Progenitor cell of endocrine pancreas (in vitro differentiated cells): ENCODE measurements at regions not wholly inside any gene's neighbourhood (a gene's known extent, or its start where the extent isn't known, plus 50 kb on each side); places are given as distances from the start of the nearest gene placed in this dataset.

Experiments
- DNase-seq: peaks from one replicate; pipeline ENCODE4 v3.0.0; 2021; ENCODE audit warnings: low spot score; ENCODE audit not compliant: unreplicated experiment
- H3K27ac Mint-ChIP-seq: 2 replicates; pipeline ENCODE4 v1.8.0; 2021; ENCODE audit warnings: mild to moderate bottlenecking, moderate library complexity, mixed read lengths
- H3K27me3 Mint-ChIP-seq: 2 replicates; pipeline ENCODE4 v1.8.0; 2021; ENCODE audit warnings: mixed read lengths
- H3K36me3 Mint-ChIP-seq: 2 replicates; pipeline ENCODE4 v1.8.0; 2022; ENCODE audit warnings: mixed read lengths; ENCODE audit not compliant: insufficient read depth
- H3K4me1 Mint-ChIP-seq: 2 replicates; pipeline ENCODE4 v1.8.0; 2021; ENCODE audit warnings: low read depth, mixed read lengths
- H3K4me3 Mint-ChIP-seq: 2 replicates; pipeline ENCODE4 v1.8.0; 2021; ENCODE audit warnings: low read depth, mild to moderate bottlenecking, moderate library complexity, mixed read lengths
- H3K9me3 Mint-ChIP-seq: 2 replicates; pipeline ENCODE4 v1.8.0; 2021; ENCODE audit warnings: low read depth, mixed read lengths
- TF ChIP-seq, protein P1 (sequence below): fragments of 200-600 bp; sonication (generic); IDR thresholded peaks from one replicate; pipeline ENCODE4 v1.5.0; 2021; ENCODE audit warnings: antibody characterized with exemption, mild to moderate bottlenecking; ENCODE audit not compliant: unreplicated experiment

GRCh38 chrX:91137883-91138282 lies 296.8 kb upstream of the PABPC5 start:
- no peaks in the 10 kb centered on the region for H3K36me3 Mint-ChIP-seq
- TF ChIP-seq, protein P1, sequence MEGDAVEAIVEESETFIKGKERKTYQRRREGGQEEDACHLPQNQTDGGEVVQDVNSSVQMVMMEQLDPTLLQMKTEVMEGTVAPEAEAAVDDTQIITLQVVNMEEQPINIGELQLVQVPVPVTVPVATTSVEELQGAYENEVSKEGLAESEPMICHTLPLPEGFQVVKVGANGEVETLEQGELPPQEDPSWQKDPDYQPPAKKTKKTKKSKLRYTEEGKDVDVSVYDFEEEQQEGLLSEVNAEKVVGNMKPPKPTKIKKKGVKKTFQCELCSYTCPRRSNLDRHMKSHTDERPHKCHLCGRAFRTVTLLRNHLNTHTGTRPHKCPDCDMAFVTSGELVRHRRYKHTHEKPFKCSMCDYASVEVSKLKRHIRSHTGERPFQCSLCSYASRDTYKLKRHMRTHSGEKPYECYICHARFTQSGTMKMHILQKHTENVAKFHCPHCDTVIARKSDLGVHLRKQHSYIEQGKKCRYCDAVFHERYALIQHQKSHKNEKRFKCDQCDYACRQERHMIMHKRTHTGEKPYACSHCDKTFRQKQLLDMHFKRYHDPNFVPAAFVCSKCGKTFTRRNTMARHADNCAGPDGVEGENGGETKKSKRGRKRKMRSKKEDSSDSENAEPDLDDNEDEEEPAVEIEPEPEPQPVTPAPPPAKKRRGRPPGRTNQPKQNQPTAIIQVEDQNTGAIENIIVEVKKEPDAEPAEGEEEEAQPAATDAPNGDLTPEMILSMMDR: no peak
- peaks cover 8% of the 10 kb centered on the region for H3K4me1 Mint-ChIP-seq
- H3K9me3 Mint-ChIP-seq: peaks cover 7% of the 10 kb centered on the region
- H3K27ac Mint-ChIP-seq: no peak overlapping the region
- no peak overlapping the region for H3K4me3 Mint-ChIP-seq
- no peak for DNase-seq
- no peaks in the 10 kb centered on the region for H3K27me3 Mint-ChIP-seq
